ENCODE measurements at regions not wholly inside any gene's neighbourhood (a gene's known extent, or its start where the extent isn't known, plus 50 kb on each side); places are given as distances from the start of the nearest gene placed in this dataset.

DNA sequence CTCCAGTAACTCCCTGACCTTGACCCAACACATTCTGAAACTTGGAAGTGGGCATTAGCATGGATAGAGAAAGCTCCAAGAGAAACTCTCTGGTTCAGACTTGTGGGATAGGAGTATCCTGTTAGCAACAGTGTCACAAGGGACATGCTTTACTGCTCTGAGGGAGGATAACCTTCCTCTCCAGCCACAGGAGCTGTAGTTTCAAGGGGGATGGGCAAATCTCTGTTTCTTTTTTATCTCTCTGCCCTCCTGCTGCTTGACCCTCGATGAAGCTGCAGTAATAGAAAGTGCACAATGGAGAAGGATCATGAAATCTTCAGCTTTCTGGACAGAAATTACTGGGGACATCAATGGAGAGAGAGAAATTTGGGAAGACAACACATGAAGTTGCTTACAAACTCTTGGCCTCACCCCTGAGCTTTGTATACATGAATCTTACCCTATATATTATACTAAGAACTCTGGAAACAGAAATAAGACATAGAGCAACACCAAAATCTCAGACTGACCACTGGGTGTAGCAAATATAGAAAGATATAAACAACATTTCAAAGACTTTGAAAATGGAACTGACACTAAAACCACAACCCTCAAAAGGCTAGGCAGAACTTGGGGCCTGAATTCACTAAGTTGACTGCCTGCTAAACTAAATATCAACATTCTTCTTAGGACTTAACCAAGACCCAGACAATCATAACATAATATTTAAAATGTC lies 471.0 kb upstream of the MEF2C start:
- Histone ChIP-seq H3K79me2 (replicated peaks; ENCODE audit: insufficient read depth, low read length) (no peaks in the 10 kb centered on the region), H3F3A (ENCODE audit: insufficient read depth, low read length, poor library complexity, severe bottlenecking) (no peaks in the 10 kb centered on the region), H2AFZ (ENCODE audit: low read depth, low read length) (no peak overlapping the region), H3K4me2 (ENCODE audit: low read length) (no peak overlapping the region), H3K36me3 (ENCODE audit: insufficient read depth, low read length) (no peaks in the 10 kb centered on the region), H3K4me3 (ENCODE audit: low read length) (no peak overlapping the region), H3K9ac (ENCODE audit: low read length) (no peak overlapping the region), H4K20me1 (ENCODE audit: insufficient read depth) (no peaks in the 10 kb centered on the region), H3K27me3 (ENCODE audit: insufficient read depth, low read depth, low read length) (no peaks in the 10 kb centered on the region), H3K27ac (ENCODE audit: low read length) (no peak overlapping the region), H3K9me3 (ENCODE audit: low read length) (no peaks in the 10 kb centered on the region), H3K9me2 (ENCODE audit: insufficient read depth, low read length) (no peaks in the 10 kb centered on the region)
- TF ChIP-seq MXI1 (conservative IDR thresholded peaks at IDR 0.05; ENCODE audit: poor library complexity, severe bottlenecking) (no peak), EP300 (conservative IDR thresholded peaks at IDR 0.05; ENCODE audit: poor library complexity, severe bottlenecking) (no peak), EZH2 (IDR thresholded peaks at IDR 0.05; ENCODE audit: borderline replicate concordance, insufficient read depth, low read length, poor library complexity, severe bottlenecking) (no peak), RAD21 (conservative IDR thresholded peaks at IDR 0.05) (no peak), TAF1 (IDR thresholded peaks at IDR 0.05; ENCODE audit: low read depth) (no peak), SMC3 (conservative IDR thresholded peaks at IDR 0.05; ENCODE audit: poor library complexity) (no peak), POLR2AphosphoS5 (IDR thresholded peaks at IDR 0.05) (no peak)
- TF ChIP-seq, protein P1, sequence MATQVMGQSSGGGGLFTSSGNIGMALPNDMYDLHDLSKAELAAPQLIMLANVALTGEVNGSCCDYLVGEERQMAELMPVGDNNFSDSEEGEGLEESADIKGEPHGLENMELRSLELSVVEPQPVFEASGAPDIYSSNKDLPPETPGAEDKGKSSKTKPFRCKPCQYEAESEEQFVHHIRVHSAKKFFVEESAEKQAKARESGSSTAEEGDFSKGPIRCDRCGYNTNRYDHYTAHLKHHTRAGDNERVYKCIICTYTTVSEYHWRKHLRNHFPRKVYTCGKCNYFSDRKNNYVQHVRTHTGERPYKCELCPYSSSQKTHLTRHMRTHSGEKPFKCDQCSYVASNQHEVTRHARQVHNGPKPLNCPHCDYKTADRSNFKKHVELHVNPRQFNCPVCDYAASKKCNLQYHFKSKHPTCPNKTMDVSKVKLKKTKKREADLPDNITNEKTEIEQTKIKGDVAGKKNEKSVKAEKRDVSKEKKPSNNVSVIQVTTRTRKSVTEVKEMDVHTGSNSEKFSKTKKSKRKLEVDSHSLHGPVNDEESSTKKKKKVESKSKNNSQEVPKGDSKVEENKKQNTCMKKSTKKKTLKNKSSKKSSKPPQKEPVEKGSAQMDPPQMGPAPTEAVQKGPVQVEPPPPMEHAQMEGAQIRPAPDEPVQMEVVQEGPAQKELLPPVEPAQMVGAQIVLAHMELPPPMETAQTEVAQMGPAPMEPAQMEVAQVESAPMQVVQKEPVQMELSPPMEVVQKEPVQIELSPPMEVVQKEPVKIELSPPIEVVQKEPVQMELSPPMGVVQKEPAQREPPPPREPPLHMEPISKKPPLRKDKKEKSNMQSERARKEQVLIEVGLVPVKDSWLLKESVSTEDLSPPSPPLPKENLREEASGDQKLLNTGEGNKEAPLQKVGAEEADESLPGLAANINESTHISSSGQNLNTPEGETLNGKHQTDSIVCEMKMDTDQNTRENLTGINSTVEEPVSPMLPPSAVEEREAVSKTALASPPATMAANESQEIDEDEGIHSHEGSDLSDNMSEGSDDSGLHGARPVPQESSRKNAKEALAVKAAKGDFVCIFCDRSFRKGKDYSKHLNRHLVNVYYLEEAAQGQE (IDR thresholded peaks at IDR 0.05; ENCODE audit: borderline replicate concordance): no peak
- TF ChIP-seq, protein P2, sequence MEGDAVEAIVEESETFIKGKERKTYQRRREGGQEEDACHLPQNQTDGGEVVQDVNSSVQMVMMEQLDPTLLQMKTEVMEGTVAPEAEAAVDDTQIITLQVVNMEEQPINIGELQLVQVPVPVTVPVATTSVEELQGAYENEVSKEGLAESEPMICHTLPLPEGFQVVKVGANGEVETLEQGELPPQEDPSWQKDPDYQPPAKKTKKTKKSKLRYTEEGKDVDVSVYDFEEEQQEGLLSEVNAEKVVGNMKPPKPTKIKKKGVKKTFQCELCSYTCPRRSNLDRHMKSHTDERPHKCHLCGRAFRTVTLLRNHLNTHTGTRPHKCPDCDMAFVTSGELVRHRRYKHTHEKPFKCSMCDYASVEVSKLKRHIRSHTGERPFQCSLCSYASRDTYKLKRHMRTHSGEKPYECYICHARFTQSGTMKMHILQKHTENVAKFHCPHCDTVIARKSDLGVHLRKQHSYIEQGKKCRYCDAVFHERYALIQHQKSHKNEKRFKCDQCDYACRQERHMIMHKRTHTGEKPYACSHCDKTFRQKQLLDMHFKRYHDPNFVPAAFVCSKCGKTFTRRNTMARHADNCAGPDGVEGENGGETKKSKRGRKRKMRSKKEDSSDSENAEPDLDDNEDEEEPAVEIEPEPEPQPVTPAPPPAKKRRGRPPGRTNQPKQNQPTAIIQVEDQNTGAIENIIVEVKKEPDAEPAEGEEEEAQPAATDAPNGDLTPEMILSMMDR (IDR thresholded peaks at IDR 0.05; ENCODE audit: poor library complexity, severe bottlenecking): no peak

DNA sequence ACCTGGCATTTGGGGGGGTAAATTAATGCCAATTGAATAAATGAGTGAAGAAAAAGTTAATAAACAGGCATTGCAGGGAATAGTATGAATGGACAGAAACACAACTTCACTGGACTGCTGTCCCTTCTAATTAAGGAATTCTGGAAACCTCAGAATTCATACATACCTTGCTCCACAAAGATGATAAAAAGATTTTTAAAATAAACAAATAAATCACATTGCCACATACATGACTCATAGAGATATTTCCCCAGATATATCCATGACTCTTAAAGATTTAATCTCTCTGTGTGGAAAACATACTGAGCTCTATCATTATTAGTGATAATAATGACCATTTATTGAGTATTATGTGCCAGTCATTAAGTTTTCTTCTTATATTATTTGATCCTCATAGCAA lies 469.0 kb upstream of the MEF2C start:
- Histone ChIP-seq H3K9me2 (ENCODE audit: insufficient read depth, low read length) (no peaks in the 10 kb centered on the region), H2AFZ (ENCODE audit: low read depth, low read length) (no peak overlapping the region), H3K9ac (ENCODE audit: low read length) (no peak overlapping the region), H3K36me3 (ENCODE audit: insufficient read depth, low read length) (no peaks in the 10 kb centered on the region), H3K4me2 (ENCODE audit: low read length) (no peak overlapping the region), H3K27ac (ENCODE audit: low read length) (no peak overlapping the region), H3K4me3 (ENCODE audit: low read length) (no peak overlapping the region), H3K27me3 (ENCODE audit: insufficient read depth, low read depth, low read length) (no peaks in the 10 kb centered on the region), H3F3A (ENCODE audit: insufficient read depth, low read length, poor library complexity, severe bottlenecking) (no peaks in the 10 kb centered on the region), H3K9me3 (ENCODE audit: low read length) (no peaks in the 10 kb centered on the region), H3K79me2 (replicated peaks; ENCODE audit: insufficient read depth, low read length) (no peaks in the 10 kb centered on the region), H4K20me1 (ENCODE audit: insufficient read depth) (no peaks in the 10 kb centered on the region)
- TF ChIP-seq TAF1 (IDR thresholded peaks at IDR 0.05; ENCODE audit: low read depth) (no peak), MXI1 (conservative IDR thresholded peaks at IDR 0.05; ENCODE audit: poor library complexity, severe bottlenecking) (no peak), EZH2 (IDR thresholded peaks at IDR 0.05; ENCODE audit: borderline replicate concordance, insufficient read depth, low read length, poor library complexity, severe bottlenecking) (no peak)
- TF ChIP-seq, protein P1 (IDR thresholded peaks at IDR 0.05; ENCODE audit: borderline replicate concordance): no peak

All from neural cell (in vitro differentiated cells).